WTC11 (cell line): ENCODE measurements at regions not wholly inside any gene's neighbourhood (a gene's known extent, or its start where the extent isn't known, plus 50 kb on each side); places are given as distances from the start of the nearest gene placed in this dataset.

Source experiments
- ATAC-seq: fragments of 200-7000 bp; cut with Tn5 transposase; 2 replicates; pipeline ENCODE4 v1.10.0; 2021; ENCODE audit warnings: mild to moderate bottlenecking, moderate library complexity
- CTCF ChIA-PET: fragments of 300-600 bp; sonication (Branson Sonifier 250); formaldehyde crosslinking; loops from one replicate; lab custom pipeline; 2021; ENCODE audit warnings: antibody characterized with exemption; lab: Charles Lee
- POLR2A ChIA-PET: fragments of 350-600 bp; sonication (Branson Sonifier 250); formaldehyde crosslinking; loops from one replicate; lab custom pipeline; 2021; ENCODE audit warnings: antibody characterized with exemption; lab: Charles Lee
- DNase-seq: peaks from one replicate; pipeline ENCODE4 v3.0.0; 2021; ENCODE audit warnings: low spot score
- H3K27ac Mint-ChIP-seq: 2 replicates; pipeline ENCODE4 v1.8.0; 2021; ENCODE audit warnings: mixed read lengths
- H3K27me3 Mint-ChIP-seq: 2 replicates; pipeline ENCODE4 v1.8.0; 2021; ENCODE audit warnings: low read depth, mild to moderate bottlenecking, moderate library complexity, mixed read lengths
- H3K36me3 Mint-ChIP-seq: 2 replicates; pipeline ENCODE4 v1.8.0; 2021; ENCODE audit warnings: mixed read lengths
- H3K4me1 Mint-ChIP-seq: 2 replicates; pipeline ENCODE4 v1.8.0; 2022; ENCODE audit warnings: mixed read lengths
- H3K4me3 Mint-ChIP-seq: 2 replicates; pipeline ENCODE4 v1.8.0; 2021; ENCODE audit warnings: mild to moderate bottlenecking, moderate library complexity, mixed read lengths
- H3K9me3 Mint-ChIP-seq: 2 replicates; pipeline ENCODE4 v1.8.0; 2021; ENCODE audit warnings: mixed read lengths
- ELF4 ChIP-seq: sonication (generic); formaldehyde crosslinking; IDR thresholded peaks from 2 replicates; pipeline ENCODE4 v1.8.1; 2022; ENCODE audit warnings: low read depth, mild to moderate bottlenecking, moderate library complexity, missing genetic modification reagents
- ESRRA ChIP-seq: sonication (generic); formaldehyde crosslinking; IDR thresholded peaks from 2 replicates; pipeline ENCODE4 v1.8.1; 2022; ENCODE audit warnings: mild to moderate bottlenecking, missing genetic modification reagents, borderline replicate concordance
- IRF2 ChIP-seq: sonication (generic); formaldehyde crosslinking; IDR thresholded peaks from 2 replicates; pipeline ENCODE4 v1.8.0; 2022; ENCODE audit warnings: low read depth, missing genetic modification reagents, borderline replicate concordance
- MXD4 ChIP-seq: fragments of 250-450 bp; sonication (Bioruptor Pico); IDR thresholded peaks from 2 replicates; pipeline ENCODE4 v1.8.0; 2021; ENCODE audit warnings: mild to moderate bottlenecking, moderate library complexity, borderline replicate concordance
- MYBL2 ChIP-seq: sonication (generic); formaldehyde crosslinking; IDR thresholded peaks from 2 replicates; pipeline ENCODE4 v1.8.1; 2023; ENCODE audit warnings: mild to moderate bottlenecking, moderate library complexity, missing genetic modification reagents
- ZBTB21 ChIP-seq: sonication (generic); formaldehyde crosslinking; IDR thresholded peaks from 2 replicates; pipeline ENCODE4 v1.8.1; 2023; ENCODE audit warnings: mild to moderate bottlenecking, missing genetic modification reagents, borderline replicate concordance
- ZNF219 ChIP-seq: sonication (generic); formaldehyde crosslinking; IDR thresholded peaks from 2 replicates; pipeline ENCODE4 v1.8.0; 2023; ENCODE audit warnings: missing genetic modification reagents, mild to moderate bottlenecking, borderline replicate concordance
- ZNF317 ChIP-seq: sonication (generic); formaldehyde crosslinking; IDR thresholded peaks from 2 replicates; pipeline ENCODE4 v1.8.1; 2023; ENCODE audit warnings: low read depth, mild to moderate bottlenecking, moderate library complexity, missing genetic modification reagents, borderline replicate concordance
- ZNF671 ChIP-seq: fragments of 250-450 bp; sonication (Bioruptor Pico); IDR thresholded peaks from 2 replicates; pipeline ENCODE4 v1.8.0; 2021; ENCODE audit warnings: mild to moderate bottlenecking
- TF ChIP-seq, protein P1 (sequence below): sonication (generic); formaldehyde crosslinking; IDR thresholded peaks from 2 replicates; pipeline ENCODE4 v1.8.1; 2023; ENCODE audit warnings: mild to moderate bottlenecking, moderate library complexity, missing genetic modification reagents
- TF ChIP-seq, protein P2 (sequence below): fragments of 250-450 bp; sonication (Bioruptor Pico); IDR thresholded peaks from 2 replicates; pipeline ENCODE4 v1.9.0; 2021; ENCODE audit warnings: moderate library complexity, mild to moderate bottlenecking, inconsistent platforms, borderline replicate concordance
- TF ChIP-seq, protein P3 (sequence below): sonication (generic); formaldehyde crosslinking; IDR thresholded peaks from 2 replicates; pipeline ENCODE4 v1.8.1; 2022; ENCODE audit warnings: mild to moderate bottlenecking, moderate library complexity, missing genetic modification reagents
- TF ChIP-seq, protein P4 (sequence below): sonication (generic); formaldehyde crosslinking; IDR thresholded peaks from 2 replicates; pipeline ENCODE4 v1.8.1; 2022; ENCODE audit warnings: missing genetic modification reagents, borderline replicate concordance
- TF ChIP-seq, protein P5 (sequence below): sonication (generic); formaldehyde crosslinking; IDR thresholded peaks from 2 replicates; pipeline ENCODE4 v1.8.1; 2023; ENCODE audit warnings: mild to moderate bottlenecking, missing genetic modification reagents
- TF ChIP-seq, protein P6 (sequence below): sonication (generic); formaldehyde crosslinking; IDR thresholded peaks from 2 replicates; pipeline ENCODE4 v1.8.0; 2022; ENCODE audit warnings: mild to moderate bottlenecking, missing genetic modification reagents
- TF ChIP-seq, protein P7 (sequence below): fragments of 250-450 bp; sonication (Bioruptor Pico); IDR thresholded peaks from 2 replicates; pipeline ENCODE4 v1.9.0; 2021; ENCODE audit warnings: mild to moderate bottlenecking
- TF ChIP-seq, protein P8 (sequence below): sonication (generic); formaldehyde crosslinking; IDR thresholded peaks from 2 replicates; pipeline ENCODE4 v1.8.0; 2022; ENCODE audit warnings: mild to moderate bottlenecking, missing genetic modification reagents
- TF ChIP-seq, protein P9 (sequence below): sonication (generic); formaldehyde crosslinking; IDR thresholded peaks from 2 replicates; pipeline ENCODE4 v1.8.0; 2022; ENCODE audit warnings: missing genetic modification reagents

DNA sequence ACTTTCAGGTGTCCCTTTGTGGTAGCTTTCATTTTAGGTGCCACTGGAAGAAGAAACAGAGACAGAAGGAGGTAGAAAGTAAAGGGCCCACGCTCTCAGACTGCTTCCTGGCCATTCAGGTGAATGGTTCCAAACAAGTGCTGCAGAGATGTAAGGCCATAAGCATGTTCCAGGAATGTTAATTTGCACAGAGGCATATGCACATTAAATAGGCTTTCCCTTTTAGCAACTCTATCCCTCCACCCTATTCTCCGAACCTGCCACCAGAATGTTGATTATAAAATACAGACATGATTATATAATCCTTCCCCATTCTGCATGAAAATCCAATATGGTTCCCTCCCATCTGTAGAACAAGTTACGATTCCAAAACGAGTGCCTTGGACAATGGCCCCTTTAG is 297.2 kb downstream of the C6orf118 start:
- ChIA-PET POLR2A (no interaction called here), CTCF (interaction anchor here (0.7 kb wide), 1 partner anchor 435 kb away, joined by 3 read pairs; no protein-coding TSS in a partner anchor)
- DNase-seq (no peak), ATAC-seq (no peak)
- no peaks in the 10 kb centered on the region for H3K36me3 Mint-ChIP-seq
- H3K27me3 Mint-ChIP-seq = no peaks in the 10 kb centered on the region
- H3K27ac Mint-ChIP-seq = no peak overlapping the region
- TF ChIP-seq IRF2 = no peak
- TF ChIP-seq, protein P1, sequence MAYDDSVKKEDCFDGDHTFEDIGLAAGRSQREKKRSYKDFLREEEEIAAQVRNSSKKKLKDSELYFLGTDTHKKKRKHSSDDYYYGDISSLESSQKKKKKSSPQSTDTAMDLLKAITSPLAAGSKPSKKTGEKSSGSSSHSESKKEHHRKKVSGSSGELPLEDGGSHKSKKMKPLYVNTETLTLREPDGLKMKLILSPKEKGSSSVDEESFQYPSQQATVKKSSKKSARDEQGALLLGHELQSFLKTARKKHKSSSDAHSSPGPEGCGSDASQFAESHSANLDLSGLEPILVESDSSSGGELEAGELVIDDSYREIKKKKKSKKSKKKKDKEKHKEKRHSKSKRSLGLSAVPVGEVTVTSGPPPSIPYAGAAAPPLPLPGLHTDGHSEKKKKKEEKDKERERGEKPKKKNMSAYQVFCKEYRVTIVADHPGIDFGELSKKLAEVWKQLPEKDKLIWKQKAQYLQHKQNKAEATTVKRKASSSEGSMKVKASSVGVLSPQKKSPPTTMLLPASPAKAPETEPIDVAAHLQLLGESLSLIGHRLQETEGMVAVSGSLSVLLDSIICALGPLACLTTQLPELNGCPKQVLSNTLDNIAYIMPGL (CRISPR knock-in tag) = no peak
- TF ChIP-seq, protein P2, sequence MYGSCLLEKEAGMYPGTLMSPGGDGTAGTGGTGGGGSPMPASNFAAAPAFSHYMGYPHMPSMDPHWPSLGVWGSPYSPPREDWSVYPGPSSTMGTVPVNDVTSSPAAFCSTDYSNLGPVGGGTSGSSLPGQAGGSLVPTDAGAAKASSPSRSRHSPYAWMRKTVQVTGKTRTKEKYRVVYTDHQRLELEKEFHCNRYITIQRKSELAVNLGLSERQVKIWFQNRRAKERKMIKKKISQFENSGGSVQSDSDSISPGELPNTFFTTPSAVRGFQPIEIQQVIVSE = no peak
- TF ChIP-seq ESRRA (CRISPR knock-in tag) = no peak
- TF ChIP-seq ZNF317 (CRISPR knock-in tag) = no peak
- TF ChIP-seq ELF4 (CRISPR knock-in tag) = no peak
- TF ChIP-seq MYBL2 = no peak
- no peak for TF ChIP-seq ZNF219 (CRISPR knock-in tag)
- TF ChIP-seq ZNF671 (CRISPR knock-in tag) = no peak
- TF ChIP-seq, protein P3, sequence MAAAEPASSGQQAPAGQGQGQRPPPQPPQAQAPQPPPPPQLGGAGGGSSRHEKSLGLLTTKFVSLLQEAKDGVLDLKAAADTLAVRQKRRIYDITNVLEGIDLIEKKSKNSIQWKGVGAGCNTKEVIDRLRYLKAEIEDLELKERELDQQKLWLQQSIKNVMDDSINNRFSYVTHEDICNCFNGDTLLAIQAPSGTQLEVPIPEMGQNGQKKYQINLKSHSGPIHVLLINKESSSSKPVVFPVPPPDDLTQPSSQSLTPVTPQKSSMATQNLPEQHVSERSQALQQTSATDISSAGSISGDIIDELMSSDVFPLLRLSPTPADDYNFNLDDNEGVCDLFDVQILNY (CRISPR knock-in tag) = no peak
- TF ChIP-seq, protein P4, sequence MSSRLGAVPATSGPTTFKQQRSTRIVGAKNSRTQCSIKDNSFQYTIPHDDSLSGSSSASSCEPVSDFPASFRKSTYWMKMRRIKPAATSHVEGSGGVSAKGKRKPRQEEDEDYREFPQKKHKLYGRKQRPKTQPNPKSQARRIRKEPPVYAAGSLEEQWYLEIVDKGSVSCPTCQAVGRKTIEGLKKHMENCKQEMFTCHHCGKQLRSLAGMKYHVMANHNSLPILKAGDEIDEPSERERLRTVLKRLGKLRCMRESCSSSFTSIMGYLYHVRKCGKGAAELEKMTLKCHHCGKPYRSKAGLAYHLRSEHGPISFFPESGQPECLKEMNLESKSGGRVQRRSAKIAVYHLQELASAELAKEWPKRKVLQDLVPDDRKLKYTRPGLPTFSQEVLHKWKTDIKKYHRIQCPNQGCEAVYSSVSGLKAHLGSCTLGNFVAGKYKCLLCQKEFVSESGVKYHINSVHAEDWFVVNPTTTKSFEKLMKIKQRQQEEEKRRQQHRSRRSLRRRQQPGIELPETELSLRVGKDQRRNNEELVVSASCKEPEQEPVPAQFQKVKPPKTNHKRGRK (CRISPR knock-in tag) = no peak
- TF ChIP-seq, protein P5, sequence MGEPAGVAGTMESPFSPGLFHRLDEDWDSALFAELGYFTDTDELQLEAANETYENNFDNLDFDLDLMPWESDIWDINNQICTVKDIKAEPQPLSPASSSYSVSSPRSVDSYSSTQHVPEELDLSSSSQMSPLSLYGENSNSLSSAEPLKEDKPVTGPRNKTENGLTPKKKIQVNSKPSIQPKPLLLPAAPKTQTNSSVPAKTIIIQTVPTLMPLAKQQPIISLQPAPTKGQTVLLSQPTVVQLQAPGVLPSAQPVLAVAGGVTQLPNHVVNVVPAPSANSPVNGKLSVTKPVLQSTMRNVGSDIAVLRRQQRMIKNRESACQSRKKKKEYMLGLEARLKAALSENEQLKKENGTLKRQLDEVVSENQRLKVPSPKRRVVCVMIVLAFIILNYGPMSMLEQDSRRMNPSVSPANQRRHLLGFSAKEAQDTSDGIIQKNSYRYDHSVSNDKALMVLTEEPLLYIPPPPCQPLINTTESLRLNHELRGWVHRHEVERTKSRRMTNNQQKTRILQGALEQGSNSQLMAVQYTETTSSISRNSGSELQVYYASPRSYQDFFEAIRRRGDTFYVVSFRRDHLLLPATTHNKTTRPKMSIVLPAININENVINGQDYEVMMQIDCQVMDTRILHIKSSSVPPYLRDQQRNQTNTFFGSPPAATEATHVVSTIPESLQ (CRISPR knock-in tag) = no peak
- TF ChIP-seq, protein P6, sequence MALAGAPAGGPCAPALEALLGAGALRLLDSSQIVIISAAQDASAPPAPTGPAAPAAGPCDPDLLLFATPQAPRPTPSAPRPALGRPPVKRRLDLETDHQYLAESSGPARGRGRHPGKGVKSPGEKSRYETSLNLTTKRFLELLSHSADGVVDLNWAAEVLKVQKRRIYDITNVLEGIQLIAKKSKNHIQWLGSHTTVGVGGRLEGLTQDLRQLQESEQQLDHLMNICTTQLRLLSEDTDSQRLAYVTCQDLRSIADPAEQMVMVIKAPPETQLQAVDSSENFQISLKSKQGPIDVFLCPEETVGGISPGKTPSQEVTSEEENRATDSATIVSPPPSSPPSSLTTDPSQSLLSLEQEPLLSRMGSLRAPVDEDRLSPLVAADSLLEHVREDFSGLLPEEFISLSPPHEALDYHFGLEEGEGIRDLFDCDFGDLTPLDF (CRISPR knock-in tag) = no peak
- no peak overlapping the region for H3K4me3 Mint-ChIP-seq
- H3K9me3 Mint-ChIP-seq = peaks cover 12% of the 10 kb centered on the region
- H3K4me1 Mint-ChIP-seq = no peaks in the 10 kb centered on the region

DNA sequence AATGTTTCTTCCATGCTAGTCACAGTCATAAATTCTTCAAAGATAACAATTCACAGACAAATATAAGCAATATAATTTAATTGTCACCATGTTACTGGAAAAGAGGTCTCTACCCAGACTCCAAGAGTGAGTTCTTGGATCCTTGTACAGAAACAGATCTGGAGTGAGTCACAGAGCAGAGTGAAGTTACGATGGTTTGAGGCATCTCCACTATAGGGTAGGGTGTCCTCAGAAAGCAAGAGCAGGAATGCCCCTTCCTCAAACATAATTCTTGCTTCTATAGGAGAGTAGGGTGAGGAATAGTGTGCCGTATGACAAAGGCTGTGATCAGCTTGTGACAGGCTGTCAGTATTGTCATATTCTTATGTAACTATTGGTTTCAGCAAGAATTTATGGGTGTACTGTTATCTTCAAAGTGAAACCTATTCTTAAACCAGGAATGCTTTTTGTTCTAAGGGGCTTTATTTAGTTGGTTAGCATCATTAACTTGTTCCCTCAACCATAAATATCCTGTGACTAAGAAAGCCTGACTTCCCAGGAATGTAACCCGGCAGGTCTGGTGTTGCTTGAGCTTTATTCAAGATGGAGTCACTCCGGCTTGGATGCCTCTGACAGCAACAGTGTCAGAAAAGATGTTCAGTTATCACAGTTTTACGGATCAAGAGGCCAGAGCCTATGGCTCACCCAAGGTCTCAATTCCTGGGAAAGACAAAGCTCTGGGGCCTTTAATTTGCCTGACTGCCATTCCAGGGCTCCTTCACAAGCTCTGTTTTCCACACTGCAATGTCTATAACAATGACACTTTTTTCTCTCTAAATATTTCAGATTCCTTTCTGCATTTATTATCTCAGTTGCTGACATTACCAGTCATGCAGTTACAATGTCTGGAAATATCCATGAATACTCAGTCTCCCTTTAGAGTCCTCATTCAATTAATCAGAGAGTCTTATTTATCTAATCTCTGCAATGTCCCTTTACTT is 298.6 kb downstream of the C6orf118 start:
- Mint-ChIP-seq H3K27ac (no peak overlapping the region), H3K9me3 (peaks cover 16% of the 10 kb centered on the region), H3K4me1 (no peaks in the 10 kb centered on the region), H3K4me3 (no peak overlapping the region), H3K27me3 (no peaks in the 10 kb centered on the region), H3K36me3 (no peaks in the 10 kb centered on the region)
- ChIA-PET CTCF (no interaction called here), POLR2A (no interaction called here)
- no peak for DNase-seq
- no peak for ATAC-seq
- TF ChIP-seq MXD4 (CRISPR knock-in tag) (no peak), MYBL2 (no peak), ZBTB21 (CRISPR knock-in tag) (no peak)
- TF ChIP-seq, protein P7, sequence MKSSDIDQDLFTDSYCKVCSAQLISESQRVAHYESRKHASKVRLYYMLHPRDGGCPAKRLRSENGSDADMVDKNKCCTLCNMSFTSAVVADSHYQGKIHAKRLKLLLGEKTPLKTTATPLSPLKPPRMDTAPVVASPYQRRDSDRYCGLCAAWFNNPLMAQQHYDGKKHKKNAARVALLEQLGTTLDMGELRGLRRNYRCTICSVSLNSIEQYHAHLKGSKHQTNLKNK (CRISPR knock-in tag) = no peak
- TF ChIP-seq, protein P8, sequence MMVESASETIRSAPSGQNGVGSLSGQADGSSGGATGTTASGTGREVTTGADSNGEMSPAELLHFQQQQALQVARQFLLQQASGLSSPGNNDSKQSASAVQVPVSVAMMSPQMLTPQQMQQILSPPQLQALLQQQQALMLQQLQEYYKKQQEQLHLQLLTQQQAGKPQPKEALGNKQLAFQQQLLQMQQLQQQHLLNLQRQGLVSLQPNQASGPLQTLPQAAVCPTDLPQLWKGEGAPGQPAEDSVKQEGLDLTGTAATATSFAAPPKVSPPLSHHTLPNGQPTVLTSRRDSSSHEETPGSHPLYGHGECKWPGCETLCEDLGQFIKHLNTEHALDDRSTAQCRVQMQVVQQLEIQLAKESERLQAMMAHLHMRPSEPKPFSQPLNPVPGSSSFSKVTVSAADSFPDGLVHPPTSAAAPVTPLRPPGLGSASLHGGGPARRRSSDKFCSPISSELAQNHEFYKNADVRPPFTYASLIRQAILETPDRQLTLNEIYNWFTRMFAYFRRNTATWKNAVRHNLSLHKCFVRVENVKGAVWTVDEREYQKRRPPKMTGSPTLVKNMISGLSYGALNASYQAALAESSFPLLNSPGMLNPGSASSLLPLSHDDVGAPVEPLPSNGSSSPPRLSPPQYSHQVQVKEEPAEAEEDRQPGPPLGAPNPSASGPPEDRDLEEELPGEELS (CRISPR knock-in tag) = no peak
- TF ChIP-seq, protein P9, sequence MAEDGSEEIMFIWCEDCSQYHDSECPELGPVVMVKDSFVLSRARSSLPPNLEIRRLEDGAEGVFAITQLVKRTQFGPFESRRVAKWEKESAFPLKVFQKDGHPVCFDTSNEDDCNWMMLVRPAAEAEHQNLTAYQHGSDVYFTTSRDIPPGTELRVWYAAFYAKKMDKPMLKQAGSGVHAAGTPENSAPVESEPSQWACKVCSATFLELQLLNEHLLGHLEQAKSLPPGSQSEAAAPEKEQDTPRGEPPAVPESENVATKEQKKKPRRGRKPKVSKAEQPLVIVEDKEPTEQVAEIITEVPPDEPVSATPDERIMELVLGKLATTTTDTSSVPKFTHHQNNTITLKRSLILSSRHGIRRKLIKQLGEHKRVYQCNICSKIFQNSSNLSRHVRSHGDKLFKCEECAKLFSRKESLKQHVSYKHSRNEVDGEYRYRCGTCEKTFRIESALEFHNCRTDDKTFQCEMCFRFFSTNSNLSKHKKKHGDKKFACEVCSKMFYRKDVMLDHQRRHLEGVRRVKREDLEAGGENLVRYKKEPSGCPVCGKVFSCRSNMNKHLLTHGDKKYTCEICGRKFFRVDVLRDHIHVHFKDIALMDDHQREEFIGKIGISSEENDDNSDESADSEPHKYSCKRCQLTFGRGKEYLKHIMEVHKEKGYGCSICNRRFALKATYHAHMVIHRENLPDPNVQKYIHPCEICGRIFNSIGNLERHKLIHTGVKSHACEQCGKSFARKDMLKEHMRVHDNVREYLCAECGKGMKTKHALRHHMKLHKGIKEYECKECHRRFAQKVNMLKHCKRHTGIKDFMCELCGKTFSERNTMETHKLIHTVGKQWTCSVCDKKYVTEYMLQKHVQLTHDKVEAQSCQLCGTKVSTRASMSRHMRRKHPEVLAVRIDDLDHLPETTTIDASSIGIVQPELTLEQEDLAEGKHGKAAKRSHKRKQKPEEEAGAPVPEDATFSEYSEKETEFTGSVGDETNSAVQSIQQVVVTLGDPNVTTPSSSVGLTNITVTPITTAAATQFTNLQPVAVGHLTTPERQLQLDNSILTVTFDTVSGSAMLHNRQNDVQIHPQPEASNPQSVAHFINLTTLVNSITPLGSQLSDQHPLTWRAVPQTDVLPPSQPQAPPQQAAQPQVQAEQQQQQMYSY = no peak
